ENCODE measurements at regions not wholly inside any gene's neighbourhood (a gene's known extent, or its start where the extent isn't known, plus 50 kb on each side); places are given as distances from the start of the nearest gene placed in this dataset.

DNA sequence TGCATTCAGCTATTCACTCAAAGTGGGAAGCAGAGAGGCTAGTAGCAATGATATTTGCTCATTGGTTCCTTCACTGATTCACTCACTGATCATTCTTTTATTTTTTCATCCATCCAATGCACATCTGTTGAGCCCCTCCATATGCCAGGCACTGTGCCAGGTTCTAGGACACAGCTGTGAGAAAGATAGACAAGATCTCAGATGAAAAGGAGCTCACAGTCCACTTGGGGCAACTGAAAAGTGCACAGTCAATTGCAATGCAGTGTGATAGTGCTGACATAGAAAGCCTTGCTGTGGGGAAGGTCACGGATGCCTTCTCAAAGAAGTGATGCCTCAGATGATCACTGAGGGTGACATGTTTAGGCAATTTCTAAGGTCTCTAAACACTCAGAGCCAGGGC is 262.3 kb downstream of the PTEN start:
- no peak for TF ChIP-seq ZNF510 (tag by site-specific recombination; IDR thresholded peaks at IDR 0.05; ENCODE audit: insufficient replicate concordance)
- no peak for TF ChIP-seq KLF1 (tag by site-specific recombination; IDR thresholded peaks at IDR 0.05)
- TF ChIP-seq, protein P1, sequence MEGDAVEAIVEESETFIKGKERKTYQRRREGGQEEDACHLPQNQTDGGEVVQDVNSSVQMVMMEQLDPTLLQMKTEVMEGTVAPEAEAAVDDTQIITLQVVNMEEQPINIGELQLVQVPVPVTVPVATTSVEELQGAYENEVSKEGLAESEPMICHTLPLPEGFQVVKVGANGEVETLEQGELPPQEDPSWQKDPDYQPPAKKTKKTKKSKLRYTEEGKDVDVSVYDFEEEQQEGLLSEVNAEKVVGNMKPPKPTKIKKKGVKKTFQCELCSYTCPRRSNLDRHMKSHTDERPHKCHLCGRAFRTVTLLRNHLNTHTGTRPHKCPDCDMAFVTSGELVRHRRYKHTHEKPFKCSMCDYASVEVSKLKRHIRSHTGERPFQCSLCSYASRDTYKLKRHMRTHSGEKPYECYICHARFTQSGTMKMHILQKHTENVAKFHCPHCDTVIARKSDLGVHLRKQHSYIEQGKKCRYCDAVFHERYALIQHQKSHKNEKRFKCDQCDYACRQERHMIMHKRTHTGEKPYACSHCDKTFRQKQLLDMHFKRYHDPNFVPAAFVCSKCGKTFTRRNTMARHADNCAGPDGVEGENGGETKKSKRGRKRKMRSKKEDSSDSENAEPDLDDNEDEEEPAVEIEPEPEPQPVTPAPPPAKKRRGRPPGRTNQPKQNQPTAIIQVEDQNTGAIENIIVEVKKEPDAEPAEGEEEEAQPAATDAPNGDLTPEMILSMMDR (tag by site-specific recombination; IDR thresholded peaks at IDR 0.05): no peak
- TF ChIP-seq, protein P2, sequence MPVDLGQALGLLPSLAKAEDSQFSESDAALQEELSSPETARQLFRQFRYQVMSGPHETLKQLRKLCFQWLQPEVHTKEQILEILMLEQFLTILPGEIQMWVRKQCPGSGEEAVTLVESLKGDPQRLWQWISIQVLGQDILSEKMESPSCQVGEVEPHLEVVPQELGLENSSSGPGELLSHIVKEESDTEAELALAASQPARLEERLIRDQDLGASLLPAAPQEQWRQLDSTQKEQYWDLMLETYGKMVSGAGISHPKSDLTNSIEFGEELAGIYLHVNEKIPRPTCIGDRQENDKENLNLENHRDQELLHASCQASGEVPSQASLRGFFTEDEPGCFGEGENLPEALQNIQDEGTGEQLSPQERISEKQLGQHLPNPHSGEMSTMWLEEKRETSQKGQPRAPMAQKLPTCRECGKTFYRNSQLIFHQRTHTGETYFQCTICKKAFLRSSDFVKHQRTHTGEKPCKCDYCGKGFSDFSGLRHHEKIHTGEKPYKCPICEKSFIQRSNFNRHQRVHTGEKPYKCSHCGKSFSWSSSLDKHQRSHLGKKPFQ (tag by site-specific recombination; IDR thresholded peaks at IDR 0.05): no peak
